Ascending aorta (tissue), 2 donors: ENCODE measurements at regions not wholly inside any gene's neighbourhood (a gene's known extent, or its start where the extent isn't known, plus 50 kb on each side); places are given as distances from the start of the nearest gene placed in this dataset.

Experiments
- DNase-seq, 2 donors: peaks; one replicate each; pipeline ENCODE4 v3.0.0-alpha.2; 2019; ENCODE audit warnings: low spot score in 2 of 2
- H3K27ac ChIP-seq, 2 donors: fragments of 200-600 bp; sonication (generic); one replicate each; pipeline ENCODE4 v1.5.1; 2016 to 2017; ENCODE audit warnings: mild to moderate bottlenecking in 1 of 2
- H3K27me3 ChIP-seq: fragments of 200-600 bp; sonication (generic); one replicate; pipeline ENCODE4 v1.5.1; 2017
- H3K36me3 ChIP-seq, 2 donors: fragments of 200-600 bp; sonication (generic); one replicate each; pipeline ENCODE4 v1.5.1; 2016
- H3K4me1 ChIP-seq, 2 donors: fragments of 200-600 bp; sonication (generic); one replicate each; pipeline ENCODE4 v1.5.1; 2016 to 2017; ENCODE audit warnings: mild to moderate bottlenecking in 1 of 2
- H3K4me3 ChIP-seq, 2 donors: fragments of 200-600 bp; sonication (generic); one replicate each; pipeline ENCODE4 v1.5.1; 2016 to 2017; ENCODE audit warnings: mild to moderate bottlenecking in 1 of 2
- H3K9me3 ChIP-seq, 2 donors: fragments of 200-600 bp; sonication (generic); one replicate each; pipeline ENCODE4 v1.5.1; 2016
- CTCF ChIP-seq, 3 experiments: fragments of 200-600 bp in 2 of 3; fragments of 450-650 bp in 1 of 3; sonication (generic) in 2 of 3; IDR thresholded peaks; one replicate each; pipeline ENCODE4 v1.5.1; 2016 to 2019; ENCODE audit warnings: antibody characterized with exemption in 3 of 3, mild to moderate bottlenecking in 1 of 3, moderate library complexity in 1 of 3
- intact Hi-C: fragments of 100-400 bp; cut with DNase I; formaldehyde crosslinking; loops from one replicate; pipeline ENCODE4 v1.15.1; 2023

GRCh38 chr17:5830921-5831320 is 239.3 kb upstream of the WSCD1 start:
- H3K27me3 ChIP-seq = no peaks in the 10 kb centered on the region
- intact Hi-C loops = no loop called here
- DNase-seq = no peak
- H3K4me3 ChIP-seq = no peak overlapping the region
- H3K9me3 ChIP-seq = peaks cover 0 to 4% of the 10 kb centered on the region in 2 donors
- no peak for TF ChIP-seq CTCF (IDR thresholded peaks at IDR 0.05)
- H3K4me1 ChIP-seq = no peaks in the 10 kb centered on the region
- no peaks in the 10 kb centered on the region for H3K36me3 ChIP-seq
- H3K27ac ChIP-seq = no peak overlapping the region

- no peaks in the 10 kb centered on the region for H3K9me3 ChIP-seq
- no peaks in the 10 kb centered on the region for H3K27me3 ChIP-seq
- H3K4me3 ChIP-seq = no peak overlapping the region
- no peak for TF ChIP-seq CTCF (IDR thresholded peaks at IDR 0.05)
- intact Hi-C loops = no loop called here
- no peaks in the 10 kb centered on the region for H3K36me3 ChIP-seq
- H3K4me1 ChIP-seq = no peaks in the 10 kb centered on the region
- no peak for DNase-seq
- H3K27ac ChIP-seq = no peak overlapping the region
These were observed 237.3 kb upstream of the WSCD1 start for GRCh38 chr17:5832886-5833285.

- Histone ChIP-seq H3K4me1 (no peaks in the 10 kb centered on the region), H3K9me3 (no peaks in the 10 kb centered on the region), H3K27ac (no peak overlapping the region), H3K4me3 (no peak overlapping the region), H3K27me3 (no peaks in the 10 kb centered on the region), H3K36me3 (no peaks in the 10 kb centered on the region)
- no peak for TF ChIP-seq CTCF (IDR thresholded peaks at IDR 0.05)
- intact Hi-C loops = no loop called here
- DNase-seq = no peak
These were observed 233.1 kb upstream of the WSCD1 start for GRCh38 chr17:5837055-5837491.

GRCh38 chr17:5838661-5839300 is 231.4 kb upstream of the WSCD1 start:
- H3K27ac ChIP-seq = no peak overlapping the region
- no peak for DNase-seq
- no peaks in the 10 kb centered on the region for H3K4me1 ChIP-seq

GRCh38 chr17:5840811-5841446 is 229.2 kb upstream of the WSCD1 start:
- H3K9me3 ChIP-seq = no peaks in the 10 kb centered on the region
- no peaks in the 10 kb centered on the region for H3K27me3 ChIP-seq
- no peak overlapping the region for H3K27ac ChIP-seq
- intact Hi-C loops = no loop called here
- DNase-seq = no peak
- H3K36me3 ChIP-seq = no peaks in the 10 kb centered on the region
- no peak for TF ChIP-seq CTCF (IDR thresholded peaks at IDR 0.05)
- H3K4me3 ChIP-seq = no peak overlapping the region
- H3K4me1 ChIP-seq = no peaks in the 10 kb centered on the region

More at GRCh38 chr17:5838661-5839300, 231.4 kb upstream of the WSCD1 start:
- no peak for TF ChIP-seq CTCF (IDR thresholded peaks at IDR 0.05)
- no peak overlapping the region for H3K4me3 ChIP-seq
- intact Hi-C loops = no loop called here
- H3K27me3 ChIP-seq = no peaks in the 10 kb centered on the region
- no peaks in the 10 kb centered on the region for H3K9me3 ChIP-seq
- H3K36me3 ChIP-seq = no peaks in the 10 kb centered on the region
